IMR-90 (cell line): ENCODE measurements at regions not wholly inside any gene's neighbourhood (a gene's known extent, or its start where the extent isn't known, plus 50 kb on each side); places are given as distances from the start of the nearest gene placed in this dataset.

Experiments used
- ATAC-seq: fragments of 200-7000 bp; cut with Tn5 transposase; 2 replicates; pipeline ENCODE4 v1.9.1; 2020; ENCODE audit warnings: low read depth, mild to moderate bottlenecking, moderate library complexity
- BruUV-seq: library from RNA; stranded (reverse); fragments of 400-500 nt; replicated peaks from 2 replicates; lab custom pipeline; 2021; lab: Mats Ljungman, UMichigan
- CTCF ChIA-PET: fragments of 300-600 bp; formaldehyde crosslinking; extraction: SDS; loops from one replicate; lab custom pipeline; 2021; ENCODE audit warnings: antibody characterized with exemption; lab: Yijun Ruan, JAX
- POLR2A ChIA-PET: fragments of 300-600 bp; sonication (Branson Sonifier 250); formaldehyde crosslinking; loops from one replicate; lab custom pipeline; 2022; ENCODE audit warnings: antibody characterized with exemption; ENCODE audit not compliant: unreplicated experiment; lab: Charles Lee
- DNase-seq: peaks from one replicate; pipeline ENCODE4 v3.0.0; 2013
- H2AFZ ChIP-seq: replicated peaks from 2 replicates; pipeline ENCODE3; 2013; ENCODE audit warnings: low read length, mild to moderate bottlenecking; ENCODE audit not compliant: poor library complexity
- H2AK5ac ChIP-seq: 2 replicates; pipeline ENCODE4 v1.6.1; 2013; ENCODE audit warnings: low read depth, low read length, inconsistent platforms
- H2AK9ac ChIP-seq: replicated peaks from 2 replicates; pipeline ENCODE3; 2013; ENCODE audit warnings: mild to moderate bottlenecking, low read depth, low read length, moderate library complexity; ENCODE audit not compliant: poor library complexity
- H2BK120ac ChIP-seq: 2 replicates; pipeline ENCODE4 v1.6.1; 2013; ENCODE audit warnings: low read depth, low read length, inconsistent platforms
- H2BK15ac ChIP-seq: 3 replicates; pipeline ENCODE4 v1.6.1; 2013; ENCODE audit warnings: low read depth, low read length, inconsistent platforms
- H2BK20ac ChIP-seq: 2 replicates; pipeline ENCODE4 v1.6.1; 2013; ENCODE audit warnings: low read depth, mild to moderate bottlenecking, inconsistent platforms, low read length, moderate library complexity
- H2BK5ac ChIP-seq: 2 replicates; pipeline ENCODE4 v1.6.1; 2013; ENCODE audit warnings: mild to moderate bottlenecking, low read depth, low read length, inconsistent platforms; ENCODE audit not compliant: poor library complexity, severe bottlenecking
- H3K14ac ChIP-seq: replicated peaks from 2 replicates; pipeline ENCODE4 v1.6.1; 2013; ENCODE audit warnings: low read depth, low read length, inconsistent platforms
- H3K18ac ChIP-seq: 2 replicates; pipeline ENCODE4 v1.6.1; 2013; ENCODE audit warnings: low read depth, low read length, control low read depth
- H3K23ac ChIP-seq: 2 replicates; pipeline ENCODE4 v1.6.1; 2013; ENCODE audit warnings: low read depth, low read length, inconsistent platforms
- H3K27ac ChIP-seq: 2 replicates; pipeline ENCODE4 v1.5.1; 2013; ENCODE audit warnings: mild to moderate bottlenecking, control low read depth, low read length; ENCODE audit not compliant: insufficient read depth
- H3K27me3 ChIP-seq: 2 replicates; pipeline ENCODE4 v1.6.1; 2013; ENCODE audit warnings: low read length; ENCODE audit not compliant: control insufficient read depth, insufficient read depth
- H3K36me3 ChIP-seq: 2 replicates; pipeline ENCODE4 v1.6.1; 2013; ENCODE audit warnings: low read length, mixed read lengths; ENCODE audit not compliant: control insufficient read depth, insufficient read depth
- H3K4ac ChIP-seq: 2 replicates; pipeline ENCODE4 v1.6.1; 2013; ENCODE audit warnings: low read depth, low read length, inconsistent platforms
- H3K4me1 ChIP-seq: 2 replicates; pipeline ENCODE4 v1.6.1; 2013; ENCODE audit warnings: low read length, mixed read lengths; ENCODE audit not compliant: control insufficient read depth, insufficient read depth
- H3K4me2 ChIP-seq: 2 replicates; pipeline ENCODE4 v1.6.1; 2013; ENCODE audit warnings: low read depth, mild to moderate bottlenecking, control low read depth, low read length, moderate library complexity
- H3K4me3 ChIP-seq: 2 replicates; pipeline ENCODE4 v1.5.1; 2013; ENCODE audit warnings: low read depth, mild to moderate bottlenecking, control low read depth, low read length, moderate library complexity; ENCODE audit not compliant: insufficient read depth
- H3K56ac ChIP-seq: 2 replicates; pipeline ENCODE4 v1.6.1; 2013; ENCODE audit warnings: low read length, inconsistent platforms; ENCODE audit not compliant: insufficient read depth; ENCODE audit errors: extremely low read depth
- H3K79me1 ChIP-seq, 2 experiments: 2 replicates each; pipeline ENCODE4 v1.6.1; 2013; ENCODE audit warnings: low read length in 2 of 2, inconsistent platforms in 1 of 2, low read depth in 1 of 2
- H3K9ac ChIP-seq: 2 replicates; pipeline ENCODE4 v1.6.1; 2013; ENCODE audit warnings: low read depth, low read length, control low read depth
- H3K9me1 ChIP-seq: 2 replicates; pipeline ENCODE4 v1.6.1; 2013; ENCODE audit warnings: low read length, inconsistent platforms; ENCODE audit not compliant: insufficient read depth
- H3K9me3 ChIP-seq: 2 replicates; pipeline ENCODE4 v1.6.1; 2013; ENCODE audit warnings: low read length; ENCODE audit not compliant: control insufficient read depth, insufficient read depth
- H4K20me1 ChIP-seq: 2 replicates; pipeline ENCODE4 v1.6.1; 2013; ENCODE audit warnings: low read length, inconsistent platforms; ENCODE audit not compliant: insufficient read depth
- H4K5ac ChIP-seq: 2 replicates; pipeline ENCODE4 v1.6.1; 2013; ENCODE audit warnings: mild to moderate bottlenecking, low read depth, low read length, control low read depth
- H4K8ac ChIP-seq, 2 experiments: 2 replicates each; pipeline ENCODE4 v1.6.1; 2013; ENCODE audit warnings: low read depth in 2 of 2, low read length in 2 of 2, control low read depth in 1 of 2, inconsistent platforms in 1 of 2
- H4K91ac ChIP-seq: 2 replicates; pipeline ENCODE4 v1.6.1; 2013; ENCODE audit warnings: low read depth, low read length, inconsistent platforms; ENCODE audit not compliant: insufficient read depth
- BHLHE40 ChIP-seq: fragments of 150-350 bp; IDR thresholded peaks from 2 replicates; pipeline ENCODE4 v1.6.1; 2016; ENCODE audit warnings: mild to moderate bottlenecking, low read depth, low read length
- CEBPB ChIP-seq: IDR thresholded peaks from 2 replicates; pipeline ENCODE4 v1.6.1; 2012; ENCODE audit warnings: low read depth, low read length, improper control_type of control experiment
- CHD1 ChIP-seq: IDR thresholded peaks from 2 replicates; pipeline ENCODE4 v1.6.1; 2012; ENCODE audit warnings: low read depth, low read length, improper control_type of control experiment
- CTCF ChIP-seq: conservative IDR thresholded peaks from 2 replicates; pipeline ENCODE4 v1.5.1; 2012; ENCODE audit warnings: mild to moderate bottlenecking, low read depth, low read length, improper control_type of control experiment
- ELK1 ChIP-seq: fragments of 150-350 bp; IDR thresholded peaks from 2 replicates; pipeline ENCODE4 v1.6.1; 2016; ENCODE audit warnings: low read depth, mild to moderate bottlenecking, low read length, moderate library complexity, borderline replicate concordance
- FOS ChIP-seq: fragments of 150-350 bp; IDR thresholded peaks from 2 replicates; pipeline ENCODE4 v1.6.1; 2016; ENCODE audit warnings: low read depth, low read length
- MAFK ChIP-seq: IDR thresholded peaks from 2 replicates; pipeline ENCODE4 v1.6.1; 2012; ENCODE audit warnings: low read depth, low read length, improper control_type of control experiment
- MAZ ChIP-seq: IDR thresholded peaks from 2 replicates; pipeline ENCODE4 v1.6.1; 2012; ENCODE audit warnings: low read depth, mild to moderate bottlenecking, low read length, improper control_type of control experiment, moderate library complexity, borderline replicate concordance
- MXI1 ChIP-seq: IDR thresholded peaks from 2 replicates; pipeline ENCODE4 v1.6.1; 2012; ENCODE audit warnings: low read depth, mild to moderate bottlenecking, low read length, moderate library complexity, borderline replicate concordance
- NFE2L2 ChIP-seq: fragments of 150-350 bp; IDR thresholded peaks from 2 replicates; pipeline ENCODE4 v1.6.1; 2016; ENCODE audit warnings: low read depth, mild to moderate bottlenecking, low read length
- POLR2A ChIP-seq: IDR thresholded peaks from 2 replicates; pipeline ENCODE4 v1.6.1; 2012; ENCODE audit warnings: mild to moderate bottlenecking, low read depth, low read length
- RAD21 ChIP-seq: IDR thresholded peaks from 2 replicates; pipeline ENCODE4 v1.6.1; 2012; ENCODE audit warnings: low read length, improper control_type of control experiment
- RCOR1 ChIP-seq: IDR thresholded peaks from 2 replicates; pipeline ENCODE4 v1.6.1; 2012; ENCODE audit warnings: mild to moderate bottlenecking, low read length, improper control_type of control experiment; ENCODE audit not compliant: insufficient replicate concordance
- RFX5 ChIP-seq: IDR thresholded peaks from 2 replicates; pipeline ENCODE4 v1.8.0; 2012; ENCODE audit warnings: low read depth, mild to moderate bottlenecking, low read length, moderate library complexity
- SMC3 ChIP-seq: fragments of 150-350 bp; IDR thresholded peaks from 2 replicates; pipeline ENCODE4 v1.6.1; 2016; ENCODE audit warnings: low read depth, mild to moderate bottlenecking, antibody characterized with exemption, low read length, moderate library complexity
- USF2 ChIP-seq: fragments of 150-350 bp; IDR thresholded peaks from 2 replicates; pipeline ENCODE4 v1.6.1; 2017; ENCODE audit warnings: mild to moderate bottlenecking, antibody characterized with exemption, low read length, low read depth
- WGBS, 2 experiments: methylation state at CpG; one replicate each; pipeline versions ENCODE4 v1.1.5 to v1.1.7; 2013; ENCODE audit warnings: missing lambda C conversion rate in 2 of 2; ENCODE audit not compliant: insufficient read length in 1 of 2; ENCODE audit errors: extremely low coverage in 2 of 2; 5-methylcytosine and 5-hydroxymethylcytosine counted together
- dilution Hi-C: fragments of 300-500 bp; cut with HindIII; formaldehyde crosslinking; loops from one replicate; pipeline ENCODE4 v1.14.3; 2018; ENCODE audit warnings: low sequenced_read_pairs; ENCODE audit not compliant: unreplicated experiment
- in situ Hi-C: fragments of 300-500 bp; cut with MboI; formaldehyde crosslinking; loops from 3 replicates; pipeline ENCODE4 v1.14.3; 2019; ENCODE audit warnings: low sequenced_read_pairs, inconsistent platforms, mixed read lengths
- intact Hi-C: fragments of 100-400 bp; cut with micrococcal nuclease; formaldehyde crosslinking; loops from 2 replicates; pipeline ENCODE4 v1.10.0; 2022

GRCh38 chr19:28396287-28396831, 816.6 kb downstream of the UQCRFS1 start:
- H4K20me1 ChIP-seq, result no peaks in the 10 kb centered on the region
- no peaks in the 10 kb centered on the region for H3K36me3 ChIP-seq
- H2AFZ ChIP-seq, result no peak overlapping the region
- no peak overlapping the region for H3K4ac ChIP-seq
- no peak for ATAC-seq
- no peak overlapping the region for H2AK5ac ChIP-seq
- no peak overlapping the region for H3K14ac ChIP-seq
- H3K9me3 ChIP-seq, result peaks cover 31% of the 10 kb centered on the region; the same call in 1 of the 2 replicates
- H3K56ac ChIP-seq, result no peak overlapping the region
- H3K4me1 ChIP-seq, result no peaks in the 10 kb centered on the region
- no CpG with 5 or more reads among the region's 13 CpGs for WGBS, 2 experiments
- POLR2A ChIA-PET, result no interaction called here
- no peak overlapping the region for H4K8ac ChIP-seq
- no peak overlapping the region for H3K18ac ChIP-seq
- intact Hi-C loops, result no loop called here
- H2BK120ac ChIP-seq, result no peak overlapping the region
- H2AK9ac ChIP-seq, result no peak overlapping the region
- no peak overlapping the region for H3K4me2 ChIP-seq
- H3K23ac ChIP-seq, result no peak overlapping the region
- TF ChIP-seq FOS, result no peak
- no peak for TF ChIP-seq MAFK
- TF ChIP-seq USF2, result no peak
- no peak for TF ChIP-seq BHLHE40
- TF ChIP-seq RCOR1, result no peak
- TF ChIP-seq CEBPB, result no peak
- TF ChIP-seq RFX5, result no peak
- TF ChIP-seq ELK1, result no peak
- no peak for TF ChIP-seq CTCF
- no peak for TF ChIP-seq SMC3
- no peak for TF ChIP-seq CHD1
- TF ChIP-seq POLR2A, result no peak
- TF ChIP-seq MXI1, result no peak
- no peak for TF ChIP-seq RAD21
- no peak for TF ChIP-seq NFE2L2
- TF ChIP-seq MAZ, result no peak
- H3K79me1 ChIP-seq, result no peaks in the 10 kb centered on the region
- DNase-seq, result no peak
- no peak overlapping the region for H2BK5ac ChIP-seq
- dilution Hi-C loops, result no loop called here
- H3K27ac ChIP-seq, result no peak overlapping the region
- no peak overlapping the region for H4K5ac ChIP-seq
- BruUV-seq, result no TSS peak
- CTCF ChIA-PET, result no interaction called here
- H3K27me3 ChIP-seq, result no peaks in the 10 kb centered on the region
- no peaks in the 10 kb centered on the region for H3K9me1 ChIP-seq
- in situ Hi-C loops, result no loop called here
- H2BK15ac ChIP-seq, result no peak overlapping the region
- no peak overlapping the region for H3K4me3 ChIP-seq
- no peak overlapping the region for H4K91ac ChIP-seq
- H2BK20ac ChIP-seq, result no peak overlapping the region
- H3K9ac ChIP-seq, result no peak overlapping the region
